Thoracic aorta (tissue), 2 donors: ENCODE measurements at regions not wholly inside any gene's neighbourhood (a gene's known extent, or its start where the extent isn't known, plus 50 kb on each side); places are given as distances from the start of the nearest gene placed in this dataset.

Experiments
- ATAC-seq: fragments of 150-250 bp; one replicate; pipeline ENCODE4 v1.8.0; 2017; ENCODE audit warnings: low read depth; ENCODE audit not compliant: insufficient number of reproducible peaks, low FRiP score
- DNase-seq: peaks from one replicate; pipeline ENCODE4 v3.0.0-alpha.2; 2020; ENCODE audit warnings: low spot score
- H3K27ac ChIP-seq, 2 donors: fragments of 200-600 bp; sonication (generic); 1 replicate in 1 of 2; 2 replicates in 1 of 2; pipeline ENCODE4 v1.5.1; 2016; ENCODE audit warnings: mild to moderate bottlenecking in 2 of 2, moderate library complexity in 2 of 2
- H3K27me3 ChIP-seq: fragments of 200-600 bp; sonication (generic); replicated peaks from 2 replicates; pipeline ENCODE4 v1.6.0; 2016; ENCODE audit warnings: mild to moderate bottlenecking; ENCODE audit not compliant: insufficient read depth
- H3K36me3 ChIP-seq: fragments of 200-600 bp; sonication (generic); one replicate; pipeline ENCODE4 v1.5.1; 2016
- H3K4me1 ChIP-seq, 2 donors: fragments of 200-600 bp; sonication (generic); 1 replicate in 1 of 2; 2 replicates in 1 of 2; pipeline versions ENCODE4 v1.5.1 to v1.6.0; 2016; ENCODE audit warnings: low read depth in 2 of 2, mild to moderate bottlenecking in 1 of 2; ENCODE audit not compliant: control insufficient read depth in 1 of 2
- H3K4me3 ChIP-seq: fragments of 200-600 bp; sonication (generic); 2 replicates; pipeline ENCODE4 v1.5.1; 2016; ENCODE audit warnings: mild to moderate bottlenecking
- H3K9me3 ChIP-seq: fragments of 200-600 bp; sonication (generic); 2 replicates; pipeline ENCODE4 v1.5.1; 2016
- TF ChIP-seq, protein P1 (sequence below): fragments of 200-600 bp; sonication (generic); IDR thresholded peaks from one replicate; pipeline ENCODE4 v1.5.1; 2019; ENCODE audit warnings: antibody characterized with exemption

DNA sequence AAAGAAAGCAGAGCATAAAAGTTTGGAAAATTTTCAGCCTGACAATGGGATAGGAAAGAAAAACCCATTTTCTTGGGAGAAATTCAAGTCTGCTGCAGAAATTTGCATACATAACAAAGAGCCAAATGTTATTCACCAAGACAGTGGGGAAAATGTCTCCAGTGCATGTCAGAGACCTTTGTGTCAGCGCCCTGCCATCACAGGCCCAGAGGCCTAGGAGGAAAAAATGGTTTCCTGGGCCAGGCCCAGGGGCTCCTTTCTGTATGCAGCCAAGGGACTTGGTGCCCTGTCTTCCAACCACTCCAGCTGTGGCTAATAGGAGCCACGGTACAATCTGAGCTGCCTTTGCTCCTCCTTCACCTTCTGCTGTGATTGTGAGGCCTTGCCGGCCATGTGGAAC lies 189.1 kb upstream of the PITRM1 start:
- TF ChIP-seq, protein P1, sequence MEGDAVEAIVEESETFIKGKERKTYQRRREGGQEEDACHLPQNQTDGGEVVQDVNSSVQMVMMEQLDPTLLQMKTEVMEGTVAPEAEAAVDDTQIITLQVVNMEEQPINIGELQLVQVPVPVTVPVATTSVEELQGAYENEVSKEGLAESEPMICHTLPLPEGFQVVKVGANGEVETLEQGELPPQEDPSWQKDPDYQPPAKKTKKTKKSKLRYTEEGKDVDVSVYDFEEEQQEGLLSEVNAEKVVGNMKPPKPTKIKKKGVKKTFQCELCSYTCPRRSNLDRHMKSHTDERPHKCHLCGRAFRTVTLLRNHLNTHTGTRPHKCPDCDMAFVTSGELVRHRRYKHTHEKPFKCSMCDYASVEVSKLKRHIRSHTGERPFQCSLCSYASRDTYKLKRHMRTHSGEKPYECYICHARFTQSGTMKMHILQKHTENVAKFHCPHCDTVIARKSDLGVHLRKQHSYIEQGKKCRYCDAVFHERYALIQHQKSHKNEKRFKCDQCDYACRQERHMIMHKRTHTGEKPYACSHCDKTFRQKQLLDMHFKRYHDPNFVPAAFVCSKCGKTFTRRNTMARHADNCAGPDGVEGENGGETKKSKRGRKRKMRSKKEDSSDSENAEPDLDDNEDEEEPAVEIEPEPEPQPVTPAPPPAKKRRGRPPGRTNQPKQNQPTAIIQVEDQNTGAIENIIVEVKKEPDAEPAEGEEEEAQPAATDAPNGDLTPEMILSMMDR: no peak
- H3K9me3 ChIP-seq: no peaks in the 10 kb centered on the region
- H3K4me1 ChIP-seq: no peaks in the 10 kb centered on the region
- H3K4me3 ChIP-seq: no peak overlapping the region
- no peaks in the 10 kb centered on the region for H3K27me3 ChIP-seq
- no peak for DNase-seq
- ATAC-seq: no peak
- H3K36me3 ChIP-seq: no peaks in the 10 kb centered on the region
- H3K27ac ChIP-seq: no peak overlapping the region

DNA sequence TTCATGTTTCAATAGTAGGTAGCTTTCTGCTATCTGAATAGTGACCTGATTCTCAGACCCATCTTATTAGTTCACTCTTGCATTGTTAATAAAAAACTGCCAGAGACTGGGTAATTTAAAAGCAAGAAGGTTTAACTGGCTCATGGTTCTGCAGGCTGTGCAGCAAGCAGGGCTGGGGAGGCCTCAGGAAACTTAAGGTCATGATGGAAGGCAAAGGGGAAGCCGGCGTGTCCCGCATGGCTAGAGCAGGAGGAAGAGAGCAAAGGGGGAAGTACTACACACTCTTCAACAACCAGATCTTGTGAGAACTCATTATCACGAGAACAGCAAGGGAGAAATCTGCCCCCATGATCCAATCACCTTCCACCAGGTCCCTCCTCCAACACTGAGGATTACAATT lies 185.2 kb upstream of the PITRM1 start:
- Histone ChIP-seq H3K4me1 (peaks cover 4 to 15% of the 10 kb centered on the region in 2 donors), H3K27me3 (no peaks in the 10 kb centered on the region), H3K36me3 (no peaks in the 10 kb centered on the region), H3K27ac (no peak overlapping the region), H3K9me3 (no peaks in the 10 kb centered on the region), H3K4me3 (no peak overlapping the region)
- DNase-seq (no peak), ATAC-seq (no peak)
- TF ChIP-seq, protein P1: no peak

DNA sequence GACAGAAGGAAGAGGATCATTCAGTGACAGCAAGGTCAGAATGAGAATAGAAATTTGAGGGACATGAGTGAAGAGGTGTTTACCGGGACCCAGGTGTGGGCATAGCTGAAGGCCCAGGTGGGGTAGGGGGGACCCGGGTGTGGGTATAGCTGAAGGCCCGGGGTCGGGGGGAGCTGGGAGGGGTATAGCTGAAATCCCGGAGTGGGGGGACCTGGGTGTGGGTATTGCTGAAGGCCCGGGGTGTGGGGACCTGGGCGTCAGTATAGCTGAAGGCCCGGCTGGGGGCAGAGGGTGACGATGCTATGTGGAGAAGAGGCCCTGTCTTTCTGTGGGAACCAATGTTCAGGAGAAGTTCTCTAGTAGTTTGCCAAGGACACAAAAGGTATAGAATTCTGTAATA lies 183.0 kb upstream of the PITRM1 start:
- Histone ChIP-seq H3K27me3 (no peaks in the 10 kb centered on the region), H3K4me3 (no peak overlapping the region), H3K27ac (no peak overlapping the region), H3K9me3 (no peaks in the 10 kb centered on the region), H3K4me1 (peaks cover 4 to 15% of the 10 kb centered on the region in 2 donors), H3K36me3 (no peaks in the 10 kb centered on the region)
- no peak for DNase-seq
- TF ChIP-seq, protein P1: no peak
- no peak for ATAC-seq

DNA sequence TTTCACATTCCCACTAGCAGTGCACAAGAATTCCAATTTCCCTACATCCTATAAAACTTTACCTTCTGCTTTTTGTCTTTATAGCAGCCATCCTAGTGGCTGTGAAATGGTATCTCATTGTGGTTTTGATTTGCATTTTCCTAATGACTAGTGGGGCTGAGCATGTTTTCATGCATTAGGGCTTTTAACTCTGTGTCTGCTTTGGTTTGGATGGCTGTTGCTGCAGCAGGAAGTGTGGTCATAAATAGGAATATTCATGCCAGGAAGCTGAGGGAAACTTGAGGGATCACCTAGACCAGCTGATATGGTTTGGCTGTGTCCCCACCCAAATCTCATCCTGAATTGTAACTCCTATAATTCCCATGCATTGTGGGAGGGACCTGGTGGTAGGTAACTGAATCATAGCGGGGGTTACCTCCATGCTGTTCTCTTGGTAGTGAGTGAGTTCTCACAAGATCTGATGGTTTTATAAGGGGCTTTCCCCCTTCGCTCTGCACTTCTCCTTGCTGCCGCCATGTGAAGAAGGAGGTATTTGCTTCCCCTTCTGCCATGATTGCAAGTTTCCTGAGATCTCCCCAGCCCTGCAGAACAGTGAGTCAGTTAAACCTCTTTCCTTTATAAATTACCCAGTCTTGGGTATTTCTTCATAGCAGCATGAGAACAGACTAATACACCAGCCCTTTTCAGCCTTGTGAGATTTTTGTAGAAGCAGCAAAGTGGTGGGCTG lies 181.8 kb upstream of the PITRM1 start:
- Histone ChIP-seq H3K4me3 (no peak overlapping the region), H3K27ac (no peak overlapping the region), H3K27me3 (no peaks in the 10 kb centered on the region), H3K9me3 (no peaks in the 10 kb centered on the region), H3K4me1 (peaks cover 4 to 15% of the 10 kb centered on the region in 2 donors), H3K36me3 (no peaks in the 10 kb centered on the region)
- ATAC-seq: no peak
- TF ChIP-seq, protein P1: no peak
- no peak for DNase-seq

DNA sequence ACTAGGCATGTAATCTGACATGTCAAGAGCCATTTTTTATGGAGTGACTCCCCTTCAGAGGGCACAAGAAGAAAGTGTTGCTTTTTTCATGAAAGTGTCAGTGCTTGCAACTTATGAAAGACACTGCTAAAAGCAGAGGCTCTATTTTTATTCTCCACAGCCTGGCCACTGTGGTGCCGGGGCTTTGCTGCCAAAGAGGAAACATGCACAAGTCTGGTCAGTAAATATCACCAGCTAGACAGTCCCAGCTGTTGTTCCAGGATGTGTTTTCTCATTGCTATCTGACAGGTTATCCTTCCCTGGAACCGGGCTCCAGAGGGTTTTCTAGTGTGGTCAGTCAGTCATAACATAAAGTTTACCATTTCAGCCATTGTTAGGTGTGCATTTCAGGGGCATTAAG lies 180.7 kb upstream of the PITRM1 start:
- no peaks in the 10 kb centered on the region for H3K27me3 ChIP-seq
- no peak for ATAC-seq
- peaks cover 4 to 15% of the 10 kb centered on the region in 2 donors for H3K4me1 ChIP-seq
- TF ChIP-seq, protein P1: no peak
- H3K36me3 ChIP-seq: no peaks in the 10 kb centered on the region
- H3K27ac ChIP-seq: no peak overlapping the region
- no peak for DNase-seq
- H3K4me3 ChIP-seq: no peak overlapping the region
- no peaks in the 10 kb centered on the region for H3K9me3 ChIP-seq
